ENCODE measurements at regions not wholly inside any gene's neighbourhood (a gene's known extent, or its start where the extent isn't known, plus 50 kb on each side); places are given as distances from the start of the nearest gene placed in this dataset.

DNA sequence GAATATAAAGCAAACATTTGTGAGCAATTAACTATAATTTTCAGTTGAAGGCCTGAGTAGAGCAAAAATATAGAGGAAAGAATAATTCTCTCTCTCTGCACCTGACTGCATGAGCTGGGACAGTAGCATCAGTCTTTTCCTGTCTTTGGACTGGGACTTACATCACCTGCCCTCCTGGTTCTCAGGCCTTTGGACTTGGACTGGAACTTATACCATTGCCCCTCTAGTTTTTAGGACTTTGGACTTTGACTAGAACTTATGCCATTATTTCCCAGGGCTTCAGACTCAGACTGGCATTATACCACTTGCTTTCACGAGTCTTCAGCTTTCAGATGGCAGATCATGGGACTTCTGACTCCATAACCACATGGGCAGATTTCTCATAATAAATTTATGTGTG, 81.0 kb upstream of the SLC25A13 start:
- no peak for DNase-seq

DNA sequence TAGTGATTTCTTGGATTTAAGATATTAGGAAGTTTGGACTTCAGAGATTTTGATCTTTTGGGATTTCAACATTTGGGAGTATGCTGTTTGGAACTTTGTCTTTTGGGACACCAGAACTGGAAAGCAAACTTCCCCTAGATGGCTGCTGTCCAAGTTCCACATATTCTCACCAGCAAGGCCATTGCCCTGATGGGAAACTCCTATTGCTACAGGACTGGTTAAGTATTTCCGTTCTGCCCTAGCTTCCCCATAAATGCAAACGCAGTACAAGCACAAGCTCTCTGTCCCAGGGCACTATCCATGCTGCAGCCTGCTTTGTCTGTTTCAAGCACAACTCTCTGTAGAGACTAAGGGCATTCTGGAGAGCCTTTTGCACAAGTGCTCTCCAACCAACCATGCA, 79.3 kb upstream of the SLC25A13 start:
- DNase-seq, result peak; percentile 76

DNA sequence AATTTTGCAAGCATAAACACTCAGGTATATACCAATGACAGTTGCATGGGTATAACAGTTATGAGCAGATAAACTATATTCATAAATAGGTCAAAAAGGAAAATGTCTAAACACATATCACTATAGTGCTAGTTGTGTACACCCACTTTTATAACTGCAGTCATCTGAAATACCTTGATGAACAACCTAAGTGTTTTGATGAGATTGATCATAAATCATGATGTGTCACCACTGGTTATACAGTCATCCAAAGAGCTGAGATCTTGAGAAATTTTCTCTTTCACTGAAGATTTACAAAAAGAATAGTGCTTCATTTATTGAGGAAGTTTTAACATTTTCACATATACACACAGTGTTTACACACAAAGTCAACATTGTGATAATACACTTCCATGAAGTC, 78.6 kb upstream of the SLC25A13 start:
- DNase-seq, result no peak

DNA sequence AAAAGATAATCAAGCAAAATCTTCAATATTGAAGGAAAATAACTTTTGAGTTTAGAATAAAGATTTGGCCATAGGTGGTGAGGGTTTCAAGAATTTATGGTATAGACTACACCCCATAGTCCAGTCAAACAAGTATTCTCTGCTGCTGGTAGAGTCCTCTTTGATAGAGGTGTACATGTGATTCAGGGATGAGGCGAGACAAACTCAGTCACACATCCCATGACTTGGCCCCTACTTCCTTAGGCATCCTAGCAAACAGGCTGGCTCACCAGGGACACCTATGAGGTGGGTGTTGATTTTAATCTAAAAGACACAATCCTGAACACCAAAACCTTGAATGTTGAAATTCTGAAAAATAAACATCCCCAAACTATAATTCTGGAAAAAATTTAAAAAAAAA, 78.1 kb upstream of the SLC25A13 start:
- no peak for DNase-seq

DNA sequence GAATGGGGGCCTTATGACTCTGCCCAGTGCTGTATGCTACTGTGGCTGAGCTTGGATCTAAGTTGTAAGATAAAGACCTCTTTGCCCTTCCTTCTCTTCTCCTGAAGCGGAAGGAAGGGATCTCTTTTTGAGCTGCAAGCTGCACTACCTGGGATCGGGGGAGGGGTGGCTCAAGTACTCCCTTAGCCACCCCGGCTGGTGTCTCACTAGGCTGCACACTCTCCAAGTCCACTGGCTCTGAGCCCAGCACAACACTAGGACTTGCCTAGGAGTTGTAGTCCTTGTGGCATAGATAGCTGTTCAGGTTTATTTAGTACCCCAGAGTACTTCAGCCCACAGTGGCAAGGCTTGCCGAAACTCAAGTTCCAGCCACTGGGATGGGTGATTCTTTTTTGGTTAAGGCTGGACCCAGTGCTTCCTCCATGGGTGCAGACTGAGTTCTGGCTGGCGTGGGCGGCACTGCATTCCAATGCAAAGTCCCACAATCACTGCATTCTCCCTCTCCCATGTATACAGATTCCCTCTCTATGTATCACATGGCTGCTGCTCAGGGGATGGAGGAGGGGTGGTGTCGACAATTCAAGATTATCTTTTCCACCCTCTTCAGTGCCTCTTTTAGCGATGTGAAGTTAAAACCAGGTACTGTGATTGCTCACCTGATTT, 76.2 kb upstream of the SLC25A13 start:
- DNase-seq, result no peak

DNA sequence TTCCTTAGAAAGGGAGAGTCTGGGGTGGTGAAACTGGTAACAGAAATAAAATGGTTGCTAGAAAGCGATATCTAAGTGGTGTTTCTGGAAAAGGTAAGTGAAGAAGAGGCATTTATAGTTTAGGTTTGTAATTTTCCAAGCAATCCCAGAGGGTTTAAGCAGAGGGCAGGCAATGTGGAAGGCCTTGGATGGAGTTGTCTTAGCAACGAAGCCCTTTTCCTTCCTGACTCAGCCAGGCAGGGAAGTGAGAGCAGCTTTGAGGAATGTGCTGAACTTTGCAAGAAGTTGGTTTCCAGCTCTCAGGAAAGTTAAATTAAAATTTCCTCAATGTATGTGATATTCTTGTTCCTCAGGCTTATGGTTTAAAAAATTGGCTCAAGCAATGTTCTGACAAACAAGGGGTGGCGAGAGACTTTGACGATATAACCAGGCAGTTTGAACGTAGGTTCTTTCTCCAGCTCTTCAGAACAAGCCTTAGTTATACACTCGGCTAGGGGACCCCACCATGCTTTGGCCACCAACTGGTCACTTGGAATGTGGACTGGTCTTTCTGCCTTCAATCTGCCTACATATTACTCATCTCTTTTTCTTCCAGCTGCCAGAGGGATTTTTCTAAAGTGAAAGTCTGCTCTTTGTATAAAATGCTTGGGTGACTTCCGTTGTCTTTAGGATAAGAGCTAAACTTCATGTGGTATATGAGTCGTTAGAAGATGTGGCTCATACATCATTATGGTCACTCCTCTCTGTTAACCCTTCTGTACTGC, 66.9 kb upstream of the SLC25A13 start:
- DNase-seq, result peak; percentile 96

DNA sequence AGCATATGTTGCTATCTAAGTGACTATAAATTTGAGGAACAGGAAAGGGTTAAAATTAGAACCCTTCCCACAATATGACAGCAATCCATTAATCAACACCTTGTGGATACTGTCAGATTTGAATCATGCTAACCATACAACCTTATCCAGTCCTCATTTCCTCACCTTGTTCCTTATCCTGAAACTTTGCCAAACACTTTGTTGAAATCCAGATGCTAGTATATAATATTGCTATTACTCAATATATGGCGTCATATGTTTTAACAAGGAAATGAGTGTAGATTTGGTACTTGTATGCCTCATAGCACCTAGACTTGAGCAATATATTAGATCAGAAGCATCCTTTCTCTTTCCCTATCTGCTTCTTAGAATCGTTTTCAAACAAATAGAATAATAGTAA, 66.3 kb upstream of the SLC25A13 start:
- peak; percentile 84 for DNase-seq

DNA sequence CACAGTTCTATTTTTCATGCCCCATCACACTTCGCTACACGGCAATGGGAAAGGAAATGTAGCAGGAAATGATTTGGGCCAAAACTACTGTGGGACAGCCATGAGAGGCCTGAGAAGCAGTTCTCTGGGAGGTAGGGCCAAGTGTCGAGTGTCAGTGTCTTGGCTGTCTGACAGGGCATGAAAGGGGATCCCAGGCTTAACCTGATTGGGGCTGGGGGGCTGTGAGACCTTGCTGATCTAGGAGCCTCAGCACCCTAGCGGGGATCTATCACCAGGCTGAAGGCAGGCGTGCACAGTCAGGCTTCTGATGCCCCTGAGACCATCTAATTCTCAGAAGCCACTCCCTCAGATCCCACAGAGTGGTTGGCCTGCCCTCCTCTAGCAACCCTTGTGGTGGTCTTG, 58.2 kb upstream of the SLC25A13 start:
- DNase-seq, result peak; percentile 64

DNA sequence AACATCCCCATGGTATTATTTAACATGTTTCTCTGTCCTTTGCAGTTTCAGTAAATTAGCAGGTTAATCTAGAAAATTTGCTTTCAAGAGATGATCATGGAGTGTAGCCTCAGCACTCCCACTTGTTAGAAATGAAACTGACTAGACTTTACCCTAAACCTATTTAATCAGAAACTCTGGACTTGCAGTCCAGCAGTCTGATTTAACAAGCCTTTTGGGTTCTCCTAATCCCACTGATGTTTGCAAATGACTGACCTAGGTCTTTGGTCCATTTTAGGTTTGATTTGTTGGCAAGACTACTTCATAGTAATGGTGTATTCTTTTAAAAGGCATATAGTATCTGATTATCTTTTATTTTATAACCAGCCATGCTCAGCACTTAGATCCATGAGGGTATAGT, 55.5 kb upstream of the SLC25A13 start:
- no peak for DNase-seq

Data from dermis blood vessel endothelial cell (primary cell).